Panc1 (cell line): ENCODE measurements at regions not wholly inside any gene's neighbourhood (a gene's known extent, or its start where the extent isn't known, plus 50 kb on each side); places are given as distances from the start of the nearest gene placed in this dataset.

Experiments used
- TCF7L2 ChIP-seq: IDR thresholded peaks from 2 replicates; pipeline ENCODE4 v1.6.1; 2011; ENCODE audit warnings: mild to moderate bottlenecking, low read depth, low read length, inconsistent platforms
- TF ChIP-seq, protein P1 (sequence below): fragments of 450-650 bp; IDR thresholded peaks from 2 replicates; pipeline ENCODE4 v1.5.1; 2017; ENCODE audit warnings: mild to moderate bottlenecking

DNA sequence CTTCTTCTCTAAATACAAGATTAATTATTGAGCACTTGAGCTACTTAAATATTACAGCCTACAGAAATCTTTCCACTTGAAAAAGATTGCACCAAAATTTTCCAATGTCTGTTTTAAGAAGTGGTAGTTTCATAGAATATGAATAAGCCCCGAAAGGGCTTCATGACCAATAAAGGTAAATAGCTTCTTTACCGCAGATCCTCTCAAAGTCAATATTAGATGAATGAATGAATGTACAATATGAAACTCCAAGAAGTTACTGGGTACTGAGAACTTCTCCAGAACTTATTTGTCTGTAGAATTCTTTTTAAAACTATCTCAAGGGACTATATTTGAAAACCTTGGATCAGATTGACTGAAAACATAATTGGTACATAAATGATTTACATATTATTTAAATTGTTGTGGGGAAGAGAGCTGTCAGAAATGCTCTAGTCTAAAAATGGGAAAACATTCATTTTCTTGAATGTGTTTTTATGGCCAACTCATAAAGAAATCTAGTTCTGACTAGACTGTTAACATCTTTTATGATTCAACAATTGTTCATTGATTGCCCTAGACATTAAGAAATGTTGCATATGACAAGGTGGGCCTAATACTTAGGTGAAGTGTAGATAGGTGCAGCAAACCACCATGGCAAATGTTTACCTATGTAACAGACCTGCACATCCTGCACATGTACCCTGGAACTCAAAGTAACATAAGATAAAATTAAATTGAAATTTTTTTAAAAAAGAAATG is 227.0 kb downstream of the SPRY2 start:
- TF ChIP-seq, protein P1, sequence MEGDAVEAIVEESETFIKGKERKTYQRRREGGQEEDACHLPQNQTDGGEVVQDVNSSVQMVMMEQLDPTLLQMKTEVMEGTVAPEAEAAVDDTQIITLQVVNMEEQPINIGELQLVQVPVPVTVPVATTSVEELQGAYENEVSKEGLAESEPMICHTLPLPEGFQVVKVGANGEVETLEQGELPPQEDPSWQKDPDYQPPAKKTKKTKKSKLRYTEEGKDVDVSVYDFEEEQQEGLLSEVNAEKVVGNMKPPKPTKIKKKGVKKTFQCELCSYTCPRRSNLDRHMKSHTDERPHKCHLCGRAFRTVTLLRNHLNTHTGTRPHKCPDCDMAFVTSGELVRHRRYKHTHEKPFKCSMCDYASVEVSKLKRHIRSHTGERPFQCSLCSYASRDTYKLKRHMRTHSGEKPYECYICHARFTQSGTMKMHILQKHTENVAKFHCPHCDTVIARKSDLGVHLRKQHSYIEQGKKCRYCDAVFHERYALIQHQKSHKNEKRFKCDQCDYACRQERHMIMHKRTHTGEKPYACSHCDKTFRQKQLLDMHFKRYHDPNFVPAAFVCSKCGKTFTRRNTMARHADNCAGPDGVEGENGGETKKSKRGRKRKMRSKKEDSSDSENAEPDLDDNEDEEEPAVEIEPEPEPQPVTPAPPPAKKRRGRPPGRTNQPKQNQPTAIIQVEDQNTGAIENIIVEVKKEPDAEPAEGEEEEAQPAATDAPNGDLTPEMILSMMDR = no peak
- no peak for TF ChIP-seq TCF7L2
